GM12875 (cell line): ENCODE measurements at regions not wholly inside any gene's neighbourhood (a gene's known extent, or its start where the extent isn't known, plus 50 kb on each side); places are given as distances from the start of the nearest gene placed in this dataset.

ENCODE experiments used
- H3K4me3 ChIP-seq: one replicate; pipeline ENCODE4 v1.5.1; 2011; ENCODE audit warnings: low read depth, low read length, control low read depth
- TF ChIP-seq, protein P1 (sequence below): IDR thresholded peaks from 2 replicates; pipeline ENCODE4 v1.5.1; 2011; ENCODE audit warnings: low read depth, mild to moderate bottlenecking, control low read depth, inconsistent platforms, low read length, moderate library complexity, borderline replicate concordance; ENCODE audit not compliant: insufficient read depth

GRCh38 chr1:2910211-2910610, 108.7 kb upstream of the TTC34 start:
- TF ChIP-seq, protein P1, sequence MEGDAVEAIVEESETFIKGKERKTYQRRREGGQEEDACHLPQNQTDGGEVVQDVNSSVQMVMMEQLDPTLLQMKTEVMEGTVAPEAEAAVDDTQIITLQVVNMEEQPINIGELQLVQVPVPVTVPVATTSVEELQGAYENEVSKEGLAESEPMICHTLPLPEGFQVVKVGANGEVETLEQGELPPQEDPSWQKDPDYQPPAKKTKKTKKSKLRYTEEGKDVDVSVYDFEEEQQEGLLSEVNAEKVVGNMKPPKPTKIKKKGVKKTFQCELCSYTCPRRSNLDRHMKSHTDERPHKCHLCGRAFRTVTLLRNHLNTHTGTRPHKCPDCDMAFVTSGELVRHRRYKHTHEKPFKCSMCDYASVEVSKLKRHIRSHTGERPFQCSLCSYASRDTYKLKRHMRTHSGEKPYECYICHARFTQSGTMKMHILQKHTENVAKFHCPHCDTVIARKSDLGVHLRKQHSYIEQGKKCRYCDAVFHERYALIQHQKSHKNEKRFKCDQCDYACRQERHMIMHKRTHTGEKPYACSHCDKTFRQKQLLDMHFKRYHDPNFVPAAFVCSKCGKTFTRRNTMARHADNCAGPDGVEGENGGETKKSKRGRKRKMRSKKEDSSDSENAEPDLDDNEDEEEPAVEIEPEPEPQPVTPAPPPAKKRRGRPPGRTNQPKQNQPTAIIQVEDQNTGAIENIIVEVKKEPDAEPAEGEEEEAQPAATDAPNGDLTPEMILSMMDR = no peak
- no peak overlapping the region for H3K4me3 ChIP-seq

DNA sequence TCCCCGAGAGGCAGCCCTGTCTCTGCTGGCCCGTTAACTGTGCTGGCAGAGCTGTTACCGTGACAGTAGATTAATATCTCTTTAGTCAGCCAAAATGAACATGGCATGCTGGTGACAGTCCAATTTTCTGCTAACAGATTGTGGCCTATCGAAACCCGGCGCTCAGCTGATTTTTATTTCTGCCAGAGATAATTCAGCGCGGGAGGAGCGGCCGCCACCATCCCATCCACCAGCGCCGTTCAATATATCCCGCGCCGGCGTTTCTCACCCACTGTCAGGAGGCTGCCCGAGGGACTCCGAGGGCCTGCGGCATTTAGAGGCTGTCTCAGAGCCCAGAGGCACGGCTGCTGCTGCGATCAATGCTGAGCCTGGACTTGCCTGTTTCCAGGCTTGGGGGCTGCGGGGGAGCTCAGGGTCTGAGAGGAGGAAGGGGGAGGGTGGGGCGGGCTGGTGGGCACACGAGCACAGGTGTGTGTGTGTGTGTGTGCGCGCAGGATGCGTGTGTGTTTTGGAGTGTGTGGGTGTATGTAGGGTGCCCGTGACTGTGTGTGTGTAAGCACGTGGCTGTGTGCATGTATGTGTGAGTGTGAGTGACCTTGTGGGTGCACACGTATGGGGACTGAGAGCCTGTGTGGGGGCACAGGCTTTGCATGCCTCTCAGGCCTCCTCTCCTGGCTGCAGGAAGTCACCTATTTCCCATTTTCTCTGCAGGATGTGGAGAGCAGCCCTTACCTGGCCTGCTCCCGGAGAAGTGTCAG, 109.7 kb upstream of the ACTRT2 start:
- H3K4me3 ChIP-seq = no peak overlapping the region
- TF ChIP-seq, protein P1 = no peak

DNA sequence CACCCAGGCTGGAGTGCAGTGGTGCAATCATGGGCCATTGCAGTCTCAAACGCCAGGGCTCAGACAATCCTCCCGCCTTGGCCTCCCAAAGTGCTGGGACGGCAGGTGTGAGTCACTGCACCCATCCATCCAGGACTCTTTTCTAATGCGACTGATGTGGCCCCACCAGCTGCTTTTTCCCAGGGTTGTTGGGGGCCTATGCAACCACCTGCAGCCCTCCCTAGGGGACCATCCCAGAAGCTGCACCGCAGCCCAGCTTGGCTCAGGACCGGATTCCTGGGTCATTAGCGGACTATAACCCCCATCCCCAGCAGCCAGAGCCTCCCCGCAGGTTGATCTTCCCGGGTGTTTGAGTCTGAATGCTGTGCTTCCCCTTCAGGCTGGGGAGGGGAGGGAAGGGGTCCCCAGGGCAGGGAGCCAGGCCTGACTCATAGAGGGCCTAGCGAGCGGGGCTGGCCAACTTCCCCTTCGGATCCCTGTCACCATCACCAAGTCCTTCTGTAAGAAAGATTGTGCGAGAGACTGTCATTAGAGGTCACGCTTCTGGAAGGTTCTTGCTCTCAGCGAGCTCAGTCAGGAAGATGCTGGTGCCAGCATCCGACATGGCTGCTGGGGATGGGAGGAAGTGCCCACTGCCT, 108.7 kb upstream of the ACTRT2 start:
- H3K4me3 ChIP-seq = no peak overlapping the region

GRCh38 chr1:2913091-2913490, 108.2 kb upstream of the ACTRT2 start:
- TF ChIP-seq, protein P1 = no peak

More for the DNA sequence above, 108.7 kb upstream of the ACTRT2 start:
- TF ChIP-seq, protein P1 = no peak

GRCh38 chr1:2914702-2915101, 106.6 kb upstream of the ACTRT2 start:
- no peak overlapping the region for H3K4me3 ChIP-seq
- TF ChIP-seq, protein P1 = no peak

More at GRCh38 chr1:2913091-2913490, 108.2 kb upstream of the ACTRT2 start:
- no peak overlapping the region for H3K4me3 ChIP-seq

GRCh38 chr1:2916153-2916552, 105.1 kb upstream of the ACTRT2 start:
- TF ChIP-seq, protein P1 = no peak
- H3K4me3 ChIP-seq = no peak overlapping the region

GRCh38 chr1:2916706-2917105, 104.6 kb upstream of the ACTRT2 start:
- TF ChIP-seq, protein P1 = no peak
- no peak overlapping the region for H3K4me3 ChIP-seq
